Glutamatergic neuron (in vitro differentiated cells): ENCODE measurements at regions not wholly inside any gene's neighbourhood (a gene's known extent, or its start where the extent isn't known, plus 50 kb on each side); places are given as distances from the start of the nearest gene placed in this dataset.

ENCODE experiments used
- DNase-seq: peaks from one replicate; pipeline ENCODE4 v3.0.0; 2022
- H3K27ac Mint-ChIP-seq: one replicate; pipeline ENCODE4 v1.8.0; 2020; ENCODE audit warnings: mild to moderate bottlenecking, mixed read lengths, inconsistent platforms; ENCODE audit not compliant: unreplicated experiment
- H3K27me3 Mint-ChIP-seq: one replicate; pipeline ENCODE4 v1.8.0; 2020; ENCODE audit warnings: mild to moderate bottlenecking, moderate library complexity, mixed read lengths, inconsistent platforms; ENCODE audit not compliant: unreplicated experiment
- H3K36me3 Mint-ChIP-seq: one replicate; pipeline ENCODE4 v1.8.0; 2020; ENCODE audit warnings: mild to moderate bottlenecking, mixed read lengths, inconsistent platforms; ENCODE audit not compliant: unreplicated experiment
- H3K4me1 Mint-ChIP-seq: one replicate; pipeline ENCODE4 v1.8.0; 2020; ENCODE audit warnings: mild to moderate bottlenecking, low read depth, mixed read lengths, inconsistent platforms; ENCODE audit not compliant: unreplicated experiment
- H3K4me3 Mint-ChIP-seq: one replicate; pipeline ENCODE4 v1.8.0; 2020; ENCODE audit warnings: mild to moderate bottlenecking, mixed read lengths, inconsistent platforms; ENCODE audit not compliant: unreplicated experiment
- H3K9me3 Mint-ChIP-seq: one replicate; pipeline ENCODE4 v1.8.0; 2020; ENCODE audit warnings: mild to moderate bottlenecking, moderate library complexity, mixed read lengths, inconsistent platforms; ENCODE audit not compliant: unreplicated experiment
- TF ChIP-seq, protein P1 (sequence below): fragments of 200-600 bp; sonication (generic); IDR thresholded peaks from one replicate; pipeline ENCODE4 v1.5.0; 2021; ENCODE audit not compliant: partially characterized antibody, unreplicated experiment

DNA sequence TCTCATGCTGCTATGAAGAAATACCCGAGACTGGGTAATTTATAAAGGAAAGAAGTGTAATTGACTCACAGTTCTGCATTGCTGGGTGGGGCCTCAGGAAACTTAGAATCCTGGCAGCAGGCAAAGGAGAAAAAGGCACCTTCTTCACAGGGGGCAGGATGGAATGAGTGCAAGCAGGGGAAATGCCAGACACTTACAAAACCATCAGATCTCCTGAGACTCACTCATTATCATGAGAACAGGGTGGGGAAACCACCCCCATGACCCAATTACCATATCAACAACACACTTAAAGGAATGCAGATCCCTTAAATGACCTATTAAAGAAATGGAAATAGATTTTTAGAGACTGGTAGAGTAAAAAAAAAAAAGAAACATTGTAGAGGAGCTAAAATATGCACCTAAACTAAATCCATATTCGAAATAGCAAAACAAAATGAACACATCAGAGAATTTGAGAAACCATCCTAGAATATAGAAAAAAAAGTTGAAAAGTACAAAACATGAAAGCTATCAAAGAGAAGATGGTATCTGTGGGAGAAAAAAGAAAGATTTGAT is 104.3 kb upstream of the UGT8 start:
- H3K4me1 Mint-ChIP-seq: peaks cover 14% of the 10 kb centered on the region
- H3K27me3 Mint-ChIP-seq: peaks cover 5% of the 10 kb centered on the region
- no peak overlapping the region for H3K4me3 Mint-ChIP-seq
- H3K9me3 Mint-ChIP-seq: peaks cover 2% of the 10 kb centered on the region
- TF ChIP-seq, protein P1, sequence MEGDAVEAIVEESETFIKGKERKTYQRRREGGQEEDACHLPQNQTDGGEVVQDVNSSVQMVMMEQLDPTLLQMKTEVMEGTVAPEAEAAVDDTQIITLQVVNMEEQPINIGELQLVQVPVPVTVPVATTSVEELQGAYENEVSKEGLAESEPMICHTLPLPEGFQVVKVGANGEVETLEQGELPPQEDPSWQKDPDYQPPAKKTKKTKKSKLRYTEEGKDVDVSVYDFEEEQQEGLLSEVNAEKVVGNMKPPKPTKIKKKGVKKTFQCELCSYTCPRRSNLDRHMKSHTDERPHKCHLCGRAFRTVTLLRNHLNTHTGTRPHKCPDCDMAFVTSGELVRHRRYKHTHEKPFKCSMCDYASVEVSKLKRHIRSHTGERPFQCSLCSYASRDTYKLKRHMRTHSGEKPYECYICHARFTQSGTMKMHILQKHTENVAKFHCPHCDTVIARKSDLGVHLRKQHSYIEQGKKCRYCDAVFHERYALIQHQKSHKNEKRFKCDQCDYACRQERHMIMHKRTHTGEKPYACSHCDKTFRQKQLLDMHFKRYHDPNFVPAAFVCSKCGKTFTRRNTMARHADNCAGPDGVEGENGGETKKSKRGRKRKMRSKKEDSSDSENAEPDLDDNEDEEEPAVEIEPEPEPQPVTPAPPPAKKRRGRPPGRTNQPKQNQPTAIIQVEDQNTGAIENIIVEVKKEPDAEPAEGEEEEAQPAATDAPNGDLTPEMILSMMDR: no peak
- no peak overlapping the region for H3K27ac Mint-ChIP-seq
- peaks cover 5% of the 10 kb centered on the region for H3K36me3 Mint-ChIP-seq
- no peak for DNase-seq

DNA sequence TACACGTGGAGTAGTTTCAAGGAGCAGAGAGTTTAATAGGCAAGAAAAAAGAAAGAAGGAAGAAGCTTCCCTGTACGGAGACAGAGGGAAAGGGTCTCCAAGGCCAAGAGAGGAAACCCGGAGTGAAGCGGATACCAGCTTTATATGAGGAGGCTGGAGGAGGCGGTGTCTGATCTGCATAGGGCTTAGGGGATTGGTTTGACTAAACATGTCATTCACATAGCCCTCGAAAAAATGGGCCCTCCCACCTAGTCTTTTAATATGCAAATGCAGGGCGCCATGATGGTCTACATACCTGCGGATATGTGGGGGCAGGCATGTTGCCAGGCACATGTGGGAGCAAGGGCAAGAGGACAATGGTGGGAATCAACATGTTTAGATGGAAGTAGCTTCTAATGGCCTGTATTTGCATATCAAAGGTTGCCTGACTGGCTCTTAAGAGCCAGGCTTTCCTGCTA is 103.1 kb upstream of the UGT8 start:
- H3K4me3 Mint-ChIP-seq: peak overlapping the region; percentile 64
- H3K36me3 Mint-ChIP-seq: peaks cover 5% of the 10 kb centered on the region
- TF ChIP-seq, protein P1: no peak
- no peak for DNase-seq
- peaks cover 5% of the 10 kb centered on the region for H3K27me3 Mint-ChIP-seq
- peaks cover 2% of the 10 kb centered on the region for H3K9me3 Mint-ChIP-seq
- H3K4me1 Mint-ChIP-seq: peaks cover 16% of the 10 kb centered on the region
- H3K27ac Mint-ChIP-seq: peak overlapping the region; percentile 52

DNA sequence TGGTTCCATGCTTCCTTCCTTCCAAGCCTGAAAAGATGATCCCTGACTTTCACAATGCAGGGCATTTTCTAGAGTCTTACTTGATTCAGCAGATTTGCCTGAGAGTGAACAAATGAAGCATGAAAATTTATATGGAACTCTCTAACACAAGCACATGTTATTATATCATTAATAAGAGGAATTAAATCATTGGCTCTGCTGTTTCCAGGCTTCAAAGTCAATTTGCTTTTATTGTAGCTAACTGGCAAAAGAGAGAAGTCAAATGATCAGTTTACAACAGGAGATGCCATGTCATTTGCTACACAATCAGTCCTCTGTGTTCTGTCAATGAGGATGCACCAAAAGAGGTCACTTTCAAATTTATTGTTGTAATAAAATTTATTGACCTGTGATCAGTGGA is 101.5 kb upstream of the UGT8 start:
- peaks cover 5% of the 10 kb centered on the region for H3K36me3 Mint-ChIP-seq
- DNase-seq: no peak
- H3K9me3 Mint-ChIP-seq: peaks cover 2% of the 10 kb centered on the region
- no peak overlapping the region for H3K27ac Mint-ChIP-seq
- H3K27me3 Mint-ChIP-seq: peaks cover 5% of the 10 kb centered on the region
- H3K4me3 Mint-ChIP-seq: no peak overlapping the region
- peaks cover 23% of the 10 kb centered on the region for H3K4me1 Mint-ChIP-seq
- TF ChIP-seq, protein P1: no peak

DNA sequence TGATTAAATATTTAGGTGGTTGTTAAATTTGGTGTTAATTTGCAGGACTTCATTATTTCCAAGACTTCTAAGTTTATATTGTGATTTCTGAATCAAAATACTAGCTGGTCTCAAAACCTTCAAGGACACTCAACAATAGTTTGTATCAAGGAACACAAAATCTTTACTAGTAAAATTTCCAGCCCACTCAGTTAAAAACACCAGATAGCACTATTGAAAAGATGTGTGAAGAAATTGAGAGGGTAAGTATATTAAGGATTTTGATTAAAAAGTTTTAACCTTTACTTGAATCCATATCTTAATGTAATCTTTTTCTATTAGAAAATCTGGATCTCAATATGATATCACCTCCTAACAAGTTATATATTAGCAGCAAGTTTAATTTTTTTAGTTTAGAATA is 89.3 kb upstream of the UGT8 start:
- Mint-ChIP-seq H3K27me3 (no peaks in the 10 kb centered on the region), H3K36me3 (no peaks in the 10 kb centered on the region), H3K4me3 (no peak overlapping the region), H3K27ac (no peak overlapping the region), H3K4me1 (no peaks in the 10 kb centered on the region), H3K9me3 (no peaks in the 10 kb centered on the region)
- TF ChIP-seq, protein P1: no peak
- DNase-seq: no peak

DNA sequence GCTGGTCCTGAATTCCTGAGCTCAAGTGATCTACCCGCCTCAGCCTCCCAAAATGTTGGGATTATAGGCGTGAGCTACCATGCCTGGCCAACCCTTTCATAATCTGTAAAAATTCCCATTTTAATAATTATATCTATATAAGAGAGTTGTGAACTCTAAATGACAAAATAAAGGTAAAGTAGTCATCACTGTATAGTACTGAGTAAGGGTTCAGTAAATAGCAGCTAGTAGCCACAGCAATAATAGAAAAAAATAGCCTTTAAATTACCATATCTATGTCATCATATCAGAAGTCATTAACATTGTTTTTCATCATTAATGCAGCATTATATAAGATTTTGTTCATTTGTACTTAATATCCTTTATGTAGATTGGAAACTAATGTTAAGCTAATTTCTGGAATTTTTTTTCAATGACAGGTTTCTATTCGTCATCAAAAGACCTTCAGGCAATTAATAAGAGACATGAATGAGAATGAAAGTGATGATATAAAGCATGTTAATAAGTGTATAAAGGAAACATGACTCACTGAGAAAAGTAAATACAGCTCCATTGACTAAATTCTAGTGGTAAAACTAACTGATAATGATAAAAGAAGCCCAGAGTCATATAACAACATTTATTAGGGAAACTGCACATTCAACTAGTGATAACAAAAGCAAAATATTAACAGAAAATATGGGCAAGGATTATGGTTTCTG is 85.9 kb upstream of the UGT8 start:
- H3K9me3 Mint-ChIP-seq: peaks cover 5% of the 10 kb centered on the region
- H3K27me3 Mint-ChIP-seq: peaks cover 2% of the 10 kb centered on the region
- H3K27ac Mint-ChIP-seq: no peak overlapping the region
- H3K36me3 Mint-ChIP-seq: peaks cover 5% of the 10 kb centered on the region
- no peaks in the 10 kb centered on the region for H3K4me1 Mint-ChIP-seq
- H3K4me3 Mint-ChIP-seq: no peak overlapping the region
- TF ChIP-seq, protein P1: no peak
- DNase-seq: no peak
